Immature natural killer cell (primary cell): ENCODE measurements at regions not wholly inside any gene's neighbourhood (a gene's known extent, or its start where the extent isn't known, plus 50 kb on each side); places are given as distances from the start of the nearest gene placed in this dataset.
"Not testable (repeated sequence)": the region's sequence is repeated elsewhere in the genome, so short reads cannot be mapped to it uniquely, and the experiment has no call there.

Experiments used
- DNase-seq, 3 donors: peaks; one replicate each; pipeline ENCODE4 v3.0.0; 2022; ENCODE audit warnings: mixed read lengths in 1 of 3
- H3K27ac Mint-ChIP-seq, 6 donors: one replicate each; pipeline ENCODE4 v1.8.0; 2020; ENCODE audit warnings: mixed read lengths in 6 of 6, mild to moderate bottlenecking in 5 of 6, inconsistent platforms in 4 of 6, moderate library complexity in 3 of 6
- H3K27me3 Mint-ChIP-seq, 3 donors: one replicate each; pipeline ENCODE4 v1.8.0; 2020 to 2021; ENCODE audit warnings: low read depth in 3 of 3, mild to moderate bottlenecking in 3 of 3, mixed read lengths in 3 of 3, moderate library complexity in 3 of 3, inconsistent platforms in 1 of 3
- H3K36me3 Mint-ChIP-seq, 3 donors: one replicate each; pipeline ENCODE4 v1.8.0; 2020; ENCODE audit warnings: mixed read lengths in 3 of 3, inconsistent platforms in 2 of 3, mild to moderate bottlenecking in 2 of 3
- H3K4me1 Mint-ChIP-seq, 2 donors: one replicate each; pipeline ENCODE4 v1.8.0; 2020; ENCODE audit warnings: inconsistent platforms in 2 of 2, mild to moderate bottlenecking in 2 of 2, mixed read lengths in 2 of 2, moderate library complexity in 1 of 2
- H3K4me3 Mint-ChIP-seq, 5 donors: one replicate each; pipeline ENCODE4 v1.8.0; 2020; ENCODE audit warnings: mild to moderate bottlenecking in 5 of 5, mixed read lengths in 5 of 5, inconsistent platforms in 3 of 5, moderate library complexity in 3 of 5
- H3K9me3 Mint-ChIP-seq, 6 donors: one replicate each; pipeline ENCODE4 v1.8.0; 2020; ENCODE audit warnings: mild to moderate bottlenecking in 6 of 6, mixed read lengths in 6 of 6, inconsistent platforms in 4 of 6, moderate library complexity in 3 of 6

GRCh38 chr6:164062872-164063271, 648.4 kb downstream of the QKI start:
- no peaks in the 10 kb centered on the region for H3K4me1 Mint-ChIP-seq
- no peaks in the 10 kb centered on the region for H3K9me3 Mint-ChIP-seq
- DNase-seq = no peak
- no peak overlapping the region for H3K27ac Mint-ChIP-seq
- H3K4me3 Mint-ChIP-seq = no peak overlapping the region
- no peaks in the 10 kb centered on the region for H3K36me3 Mint-ChIP-seq
- peaks cover 3 to 9% (median 4%) of the 10 kb centered on the region in 3 donors for H3K27me3 Mint-ChIP-seq

- Mint-ChIP-seq H3K4me3 (no peak overlapping the region), H3K27ac (no peak overlapping the region), H3K27me3 (peaks cover 0 to 10% (median 7%) of the 10 kb centered on the region in 3 donors), H3K4me1 (no peaks in the 10 kb centered on the region), H3K36me3 (peaks cover 0 to 3% (median 0%) of the 10 kb centered on the region in 3 donors), H3K9me3 (no peaks in the 10 kb centered on the region)
- no peak for DNase-seq
Measured at GRCh38 chr6:164057876-164058275, 643.4 kb downstream of the QKI start.

DNA sequence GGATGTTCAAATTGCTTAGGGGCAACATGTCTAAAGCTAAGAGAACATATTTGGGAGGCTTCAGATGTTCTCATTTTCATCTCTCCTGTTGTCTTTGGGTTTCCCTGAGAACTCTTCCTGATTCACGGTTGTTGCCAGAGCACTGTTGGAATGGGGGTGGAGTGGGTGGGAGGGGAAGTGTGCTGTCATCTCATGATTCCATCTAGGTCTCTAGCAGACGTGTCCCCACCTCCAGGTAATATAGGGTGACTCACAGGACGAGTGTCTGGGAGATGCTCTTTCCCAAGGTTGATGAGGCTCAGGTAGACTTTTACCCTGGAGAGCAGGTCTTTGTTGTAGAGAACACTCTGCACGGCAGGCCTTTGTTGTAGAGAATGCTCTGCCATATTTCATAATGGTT, 636.9 kb downstream of the QKI start:
- no peaks in the 10 kb centered on the region for H3K4me1 Mint-ChIP-seq
- peaks cover 0 to 8% (median 0%) of the 10 kb centered on the region in 3 donors for H3K36me3 Mint-ChIP-seq
- no peak for DNase-seq
- peaks cover 0 to 25% (median 3%) of the 10 kb centered on the region in 3 donors for H3K27me3 Mint-ChIP-seq
- H3K27ac Mint-ChIP-seq = no peak overlapping the region
- no peaks in the 10 kb centered on the region for H3K9me3 Mint-ChIP-seq
- H3K4me3 Mint-ChIP-seq = no peak overlapping the region

GRCh38 chr6:164049517-164049988, 635.0 kb downstream of the QKI start:
- H3K4me3 Mint-ChIP-seq = no peak overlapping the region
- peaks cover 0 to 4% (median 0%) of the 10 kb centered on the region in 3 donors for H3K36me3 Mint-ChIP-seq
- H3K9me3 Mint-ChIP-seq = no peaks in the 10 kb centered on the region
- no peak for DNase-seq
- no peaks in the 10 kb centered on the region for H3K4me1 Mint-ChIP-seq
- peaks cover 0 to 20% (median 3%) of the 10 kb centered on the region in 3 donors for H3K27me3 Mint-ChIP-seq
- no peak overlapping the region for H3K27ac Mint-ChIP-seq

DNA sequence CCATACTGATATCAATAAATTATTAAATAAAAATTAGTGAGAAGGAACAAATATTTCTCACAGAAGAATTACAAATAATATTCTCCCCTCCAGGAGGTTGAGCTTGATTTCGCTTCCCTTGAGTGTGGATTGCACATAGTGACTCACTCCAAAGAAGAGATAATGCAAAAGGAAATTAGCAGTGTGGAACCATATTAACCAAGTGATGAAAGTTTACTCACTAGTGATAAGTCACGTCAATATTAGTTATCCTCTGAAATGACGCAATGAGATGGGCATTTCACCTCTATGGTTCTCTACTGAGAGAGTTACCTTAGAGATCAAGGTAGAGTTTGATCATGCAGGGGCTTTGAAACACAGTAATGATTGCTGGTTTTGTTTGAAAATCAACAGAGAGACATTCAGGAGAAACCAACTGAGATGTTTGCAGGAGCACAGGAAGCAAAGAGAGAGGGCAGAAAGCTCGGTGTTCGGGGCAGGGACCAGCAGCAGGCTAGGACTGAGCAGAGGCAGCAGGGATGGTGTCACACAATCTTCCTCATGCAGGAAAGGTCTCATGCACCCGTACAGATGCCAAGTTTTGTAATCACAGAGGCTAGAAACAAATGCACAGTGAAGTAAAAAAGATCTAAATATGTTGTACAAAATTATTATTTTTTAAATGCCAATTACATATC, 634.5 kb downstream of the QKI start:
- DNase-seq = no peak
- H3K36me3 Mint-ChIP-seq = peaks cover 0 to 4% (median 0%) of the 10 kb centered on the region in 3 donors
- no peaks in the 10 kb centered on the region for H3K4me1 Mint-ChIP-seq
- no peaks in the 10 kb centered on the region for H3K9me3 Mint-ChIP-seq
- no peak overlapping the region for H3K27ac Mint-ChIP-seq
- no peak overlapping the region for H3K4me3 Mint-ChIP-seq
- H3K27me3 Mint-ChIP-seq = peaks cover 0 to 18% (median 3%) of the 10 kb centered on the region in 3 donors

DNA sequence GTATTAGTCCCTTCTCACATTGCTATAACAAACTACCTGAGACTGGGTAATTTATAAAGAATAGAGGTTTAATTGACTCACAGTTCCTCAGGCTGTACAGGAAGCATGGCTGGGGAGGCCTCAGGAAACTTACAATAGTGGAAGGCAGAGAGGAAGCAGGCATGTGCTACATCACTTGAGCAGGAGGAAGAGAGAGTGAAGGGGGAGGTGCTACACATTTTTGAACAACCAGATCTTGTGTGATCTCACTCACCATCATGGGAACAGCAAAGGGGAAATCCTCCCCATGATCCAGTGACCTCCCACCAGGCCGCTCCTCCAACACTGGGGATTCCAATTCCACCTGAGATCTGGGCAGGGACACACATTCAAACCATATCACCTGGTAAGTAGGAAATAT, 630.6 kb downstream of the QKI start:
- H3K36me3 Mint-ChIP-seq = no peaks in the 10 kb centered on the region
- H3K4me1 Mint-ChIP-seq = peaks cover 0 to 2% of the 10 kb centered on the region in 2 donors
- no peak for DNase-seq
- peaks cover 0 to 6% (median under 1%) of the 10 kb centered on the region in 3 donors for H3K27me3 Mint-ChIP-seq
- H3K4me3 Mint-ChIP-seq = no peak overlapping the region
- no peak overlapping the region for H3K27ac Mint-ChIP-seq
- peaks cover 0 to 4% (median 0%) of the 10 kb centered on the region in 6 donors for H3K9me3 Mint-ChIP-seq

- H3K4me1 Mint-ChIP-seq, DNase-seq: not testable (repeated sequence)
Measured at GRCh38 chr6:164043656-164044055, 629.1 kb downstream of the QKI start.

DNA sequence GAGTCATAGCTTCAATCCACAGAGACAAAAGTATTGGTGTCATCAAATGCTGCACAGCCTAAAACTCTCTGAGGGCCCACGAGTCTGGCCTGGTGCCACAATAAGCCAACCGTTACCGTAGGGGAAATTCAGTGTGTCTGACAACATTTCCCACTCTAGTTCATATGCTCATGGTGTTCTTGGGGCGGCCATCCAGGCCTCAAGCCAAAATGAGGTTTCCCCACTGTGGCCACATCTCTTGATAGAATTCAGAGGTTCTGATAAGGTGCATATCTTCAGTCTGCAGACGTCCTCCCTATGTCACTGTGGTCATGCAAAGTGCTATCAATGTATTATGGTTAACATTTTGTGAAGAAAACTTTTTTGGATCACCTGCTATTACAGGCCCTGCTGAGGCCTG, 627.7 kb downstream of the QKI start:
- H3K4me1 Mint-ChIP-seq = peaks cover 2 to 6% of the 10 kb centered on the region in 2 donors
- DNase-seq = peak in 1 of 3 donors; percentile 26
- H3K27ac Mint-ChIP-seq = no peak overlapping the region
- peaks cover 3 to 9% (median 6%) of the 10 kb centered on the region in 3 donors for H3K27me3 Mint-ChIP-seq
- no peaks in the 10 kb centered on the region for H3K36me3 Mint-ChIP-seq
- H3K4me3 Mint-ChIP-seq = no peak overlapping the region
- H3K9me3 Mint-ChIP-seq = peaks cover 0 to 8% (median 0%) of the 10 kb centered on the region in 6 donors

More at GRCh38 chr6:164043656-164044055, 629.1 kb downstream of the QKI start:
- H3K27me3 Mint-ChIP-seq, H3K9me3 Mint-ChIP-seq, H3K36me3 Mint-ChIP-seq, H3K4me3 Mint-ChIP-seq, H3K27ac Mint-ChIP-seq: not testable (repeated sequence)

DNA sequence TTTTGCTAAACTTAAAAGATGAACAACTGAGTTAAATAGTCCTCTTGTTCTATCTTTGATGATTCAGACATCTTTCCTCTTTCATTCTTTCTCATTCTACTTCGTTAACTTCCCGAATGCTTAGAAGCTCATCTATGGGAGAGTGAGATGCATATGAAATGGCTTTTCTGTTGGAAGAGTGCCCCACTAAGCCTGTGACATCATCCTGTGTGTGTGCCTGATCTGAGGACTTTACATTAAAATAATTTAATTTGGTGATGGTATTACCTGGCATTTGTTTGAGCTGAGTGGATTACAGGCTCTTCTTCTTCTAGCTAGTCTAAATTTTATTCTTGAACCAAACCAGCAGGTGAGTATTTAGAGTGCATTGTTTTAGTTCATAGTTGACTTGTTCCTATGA, 626.5 kb downstream of the QKI start:
- H3K4me3 Mint-ChIP-seq = no peak overlapping the region
- DNase-seq = no peak
- peaks cover 2 to 7% of the 10 kb centered on the region in 2 donors for H3K4me1 Mint-ChIP-seq
- H3K27me3 Mint-ChIP-seq = peaks cover 3 to 9% (median 6%) of the 10 kb centered on the region in 3 donors
- H3K36me3 Mint-ChIP-seq = no peaks in the 10 kb centered on the region
- no peak overlapping the region for H3K27ac Mint-ChIP-seq
- peaks cover 0 to 8% (median 0%) of the 10 kb centered on the region in 6 donors for H3K9me3 Mint-ChIP-seq

DNA sequence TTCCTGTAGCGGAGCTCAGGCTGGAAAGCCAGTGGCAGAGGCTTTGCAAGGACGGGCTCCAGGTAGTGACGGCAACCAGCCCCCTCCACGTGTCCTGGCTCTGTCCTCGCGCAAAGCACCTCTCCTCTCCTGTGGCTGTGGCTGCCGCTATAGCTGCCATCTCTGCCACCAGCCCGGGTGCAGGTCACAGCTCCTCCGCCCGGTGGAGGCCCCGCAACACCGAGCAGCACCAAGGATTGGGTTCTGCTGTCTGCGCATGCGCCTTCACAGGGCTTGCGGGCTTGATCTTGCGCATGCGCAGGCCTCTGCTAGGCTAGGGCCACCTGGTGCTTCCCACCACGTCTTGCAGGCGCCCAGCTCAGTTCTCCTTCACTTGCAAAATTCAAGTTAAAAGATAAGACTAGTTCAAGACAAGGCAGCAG, 625.4 kb downstream of the QKI start:
- Mint-ChIP-seq H3K9me3 (peaks cover 0 to 8% (median 0%) of the 10 kb centered on the region in 6 donors), H3K36me3 (no peaks in the 10 kb centered on the region), H3K4me3 (peak overlapping the region in 4 of 5 donors; percentile 23 to 70 (median 44)), H3K27ac (peak overlapping the region in 1 of 6 donors; percentile 26), H3K4me1 (peaks cover 2 to 7% of the 10 kb centered on the region in 2 donors), H3K27me3 (peaks cover 6 to 9% (median 6%) of the 10 kb centered on the region in 3 donors)
- DNase-seq = peak; percentile 18 to 36 (median 21)

DNA sequence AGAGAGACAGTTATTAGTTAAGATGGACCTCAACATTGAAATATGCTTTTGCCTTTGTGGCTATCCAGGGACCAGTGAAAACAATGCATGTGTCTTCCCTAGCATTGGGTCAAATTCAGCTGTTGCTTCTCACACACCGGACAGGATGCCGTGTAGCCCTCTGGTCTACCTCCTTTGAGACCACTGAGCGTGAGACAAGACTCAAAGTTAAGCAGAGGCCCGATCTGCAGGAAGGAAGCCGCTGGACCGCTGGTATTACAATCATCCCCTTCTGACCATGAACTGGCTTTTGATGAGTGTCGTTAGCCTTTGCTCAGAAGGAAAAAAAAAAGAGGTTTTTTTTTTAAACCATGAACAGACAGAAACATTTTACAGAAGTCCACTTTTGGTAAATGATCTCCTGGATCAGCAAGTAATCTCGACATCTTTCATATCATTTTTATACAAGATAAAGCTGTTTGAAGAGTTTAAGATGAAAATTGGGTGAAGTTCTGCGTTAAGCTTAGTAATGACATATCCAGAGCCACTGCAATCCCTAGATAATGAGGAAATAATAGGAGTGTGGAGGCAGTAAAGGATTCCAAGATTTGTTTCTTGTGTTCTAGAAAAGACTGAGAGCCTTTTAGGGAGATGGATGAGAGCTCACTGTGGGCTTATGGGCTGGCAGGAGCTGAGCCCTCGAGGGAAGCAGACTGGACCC, 622.8 kb downstream of the QKI start:
- H3K9me3 Mint-ChIP-seq = peaks cover 0 to 6% (median 0%) of the 10 kb centered on the region in 6 donors
- peaks cover 6 to 9% (median 9%) of the 10 kb centered on the region in 3 donors for H3K27me3 Mint-ChIP-seq
- H3K4me3 Mint-ChIP-seq = no peak overlapping the region
- DNase-seq = no peak
- peaks cover 2 to 7% of the 10 kb centered on the region in 2 donors for H3K4me1 Mint-ChIP-seq
- no peaks in the 10 kb centered on the region for H3K36me3 Mint-ChIP-seq
- no peak overlapping the region for H3K27ac Mint-ChIP-seq

GRCh38 chr6:164035900-164036485, 621.5 kb downstream of the QKI start:
- Mint-ChIP-seq H3K27ac (no peak overlapping the region), H3K27me3 (peaks cover 6 to 9% (median 9%) of the 10 kb centered on the region in 3 donors), H3K36me3 (no peaks in the 10 kb centered on the region), H3K4me3 (no peak overlapping the region), H3K4me1 (peaks cover 2 to 7% of the 10 kb centered on the region in 2 donors), H3K9me3 (peaks cover 0 to 4% (median 0%) of the 10 kb centered on the region in 6 donors)
- DNase-seq = no peak

GRCh38 chr6:164034602-164035140, 620.2 kb downstream of the QKI start:
- Mint-ChIP-seq H3K27ac (no peak overlapping the region), H3K9me3 (peaks cover 0 to 4% (median 0%) of the 10 kb centered on the region in 6 donors), H3K36me3 (no peaks in the 10 kb centered on the region), H3K4me3 (no peak overlapping the region), H3K4me1 (peaks cover 0 to 7% of the 10 kb centered on the region in 2 donors), H3K27me3 (peaks cover 4 to 9% (median 6%) of the 10 kb centered on the region in 3 donors)
- DNase-seq = no peak
